ENCODE measurements at regions not wholly inside any gene's neighbourhood (a gene's known extent, or its start where the extent isn't known, plus 50 kb on each side); places are given as distances from the start of the nearest gene placed in this dataset.

DNA sequence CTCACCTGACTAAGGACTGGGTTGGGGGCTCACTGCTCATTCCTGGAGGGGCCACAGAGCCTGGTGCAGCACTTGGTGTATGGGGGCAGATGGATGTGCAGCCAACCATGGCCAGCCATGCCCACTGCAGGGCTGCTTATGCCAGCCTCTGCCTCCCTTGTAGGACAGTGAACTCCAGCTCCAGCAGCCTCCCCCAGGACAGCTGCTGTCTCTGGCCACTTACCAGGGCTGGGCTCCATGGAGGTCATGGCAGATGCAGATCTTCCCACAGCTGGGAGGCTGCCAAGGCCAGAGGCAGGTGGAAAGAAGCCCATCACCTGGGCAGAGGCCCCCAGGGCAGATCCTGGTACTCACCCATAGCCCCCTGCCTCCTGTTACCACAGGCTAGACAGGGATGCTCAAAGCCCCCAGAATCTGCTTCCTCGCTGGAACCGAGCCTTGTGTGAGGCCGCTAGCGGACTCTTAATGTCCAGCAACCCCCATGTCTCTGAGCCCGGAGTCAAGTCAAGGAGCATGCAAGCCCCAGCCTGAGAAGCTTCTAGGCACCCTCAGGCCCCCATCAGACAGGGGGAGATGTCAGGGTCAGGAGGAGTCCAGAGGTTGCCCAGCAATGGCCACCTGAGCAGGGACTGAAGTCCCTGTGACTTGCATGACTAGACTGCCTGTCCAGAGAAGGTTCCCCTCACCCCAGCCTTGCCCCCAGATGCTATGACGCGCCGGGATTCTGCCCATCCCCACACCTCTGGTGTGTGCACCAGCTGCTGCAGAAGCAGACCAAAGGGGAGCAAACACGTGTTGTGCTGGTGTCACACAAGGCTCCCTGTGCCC is 123.6 kb downstream of the TWIST2 start:
- TF ChIP-seq CTCF (conservative IDR thresholded peaks at IDR 0.05; ENCODE audit: low read depth) = no peak
- H3K27ac ChIP-seq = no peak overlapping the region
- DNase-seq (ENCODE audit: low spot score) = no peak
- ChIA-PET CTCF (interaction anchor here (0.6 to 1.1 kb wide), 9 partner anchors 13 to 685 kb away, joined by 3 to 6 read pairs (median 3); no protein-coding TSS in a partner anchor), POLR2A (ENCODE audit: low non-redundant PET) (no interaction called here)

GRCh38 chr2:238972146-238972445 is 124.2 kb downstream of the TWIST2 start:
- CTCF ChIA-PET = interaction anchor here (0.7 to 1.1 kb wide), 2 partner anchors 318 to 686 kb away, joined by 3 to 4 read pairs; no protein-coding TSS in a partner anchor

DNA sequence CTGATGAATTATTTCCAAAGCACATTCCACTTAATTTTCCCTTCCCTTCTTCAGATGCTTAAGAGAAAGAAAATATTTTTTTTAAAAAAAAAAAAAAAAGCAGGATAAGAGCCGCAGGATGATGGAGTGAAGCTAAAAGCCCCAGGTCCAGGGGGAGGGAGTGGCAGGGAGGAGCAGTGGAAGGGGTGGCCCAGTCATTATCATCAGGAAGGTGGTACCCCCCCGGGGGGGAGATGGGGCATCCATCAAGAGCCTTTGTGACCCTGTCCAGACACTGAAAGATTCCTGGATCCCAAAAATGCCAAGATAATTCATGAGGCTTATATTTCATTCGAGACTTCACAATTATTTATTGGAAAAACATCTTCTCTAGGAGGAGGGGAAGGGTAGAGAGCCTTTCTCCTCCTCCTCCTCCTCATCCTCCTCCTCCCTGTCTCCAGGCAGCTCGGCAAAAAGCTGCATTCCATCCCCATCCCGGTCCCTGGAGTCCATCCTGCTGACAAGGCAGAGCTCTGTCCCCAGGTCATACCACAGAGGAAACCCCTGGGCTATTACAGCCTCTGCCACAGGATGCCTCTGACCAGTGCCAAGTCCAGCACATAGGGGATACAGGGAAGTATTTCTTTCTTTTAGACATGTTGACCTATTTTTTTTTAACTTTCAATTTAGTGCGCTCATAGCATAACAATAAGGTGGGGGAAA is 125.3 kb downstream of the TWIST2 start:
- ChIA-PET POLR2A (ENCODE audit: low non-redundant PET) (no interaction called here), CTCF (interaction anchor here (0.6 to 1.1 kb wide), 2 partner anchors 188 to 317 kb away, joined by 4 read pairs; no protein-coding TSS in a partner anchor)
- DNase-seq (ENCODE audit: low spot score) = no peak
- no peak for TF ChIP-seq CTCF (conservative IDR thresholded peaks at IDR 0.05; ENCODE audit: low read depth)
- peak overlapping the region; percentile 27; the same call in 1 of the 2 replicates for H3K27ac ChIP-seq

More at GRCh38 chr2:238972146-238972445, 124.2 kb downstream of the TWIST2 start:
- no peak for DNase-seq (ENCODE audit: low spot score)
- POLR2A ChIA-PET (ENCODE audit: low non-redundant PET) = no interaction called here
- no peak overlapping the region for H3K27ac ChIP-seq
- TF ChIP-seq CTCF (conservative IDR thresholded peaks at IDR 0.05; ENCODE audit: low read depth) = no peak

- CTCF ChIA-PET = interaction anchor here (0.6 kb wide), 1 partner anchor 1303 kb away, joined by 3 read pairs; no protein-coding TSS in a partner anchor
- POLR2A ChIA-PET (ENCODE audit: low non-redundant PET) = no interaction called here
- TF ChIP-seq CTCF (conservative IDR thresholded peaks at IDR 0.05; ENCODE audit: low read depth) = no peak
- H3K27ac ChIP-seq = peak overlapping the region; percentile 71
- DNase-seq (ENCODE audit: low spot score) = peak; percentile 30
Measured at GRCh38 chr2:238974081-238974480, 126.2 kb downstream of the TWIST2 start.

DNA sequence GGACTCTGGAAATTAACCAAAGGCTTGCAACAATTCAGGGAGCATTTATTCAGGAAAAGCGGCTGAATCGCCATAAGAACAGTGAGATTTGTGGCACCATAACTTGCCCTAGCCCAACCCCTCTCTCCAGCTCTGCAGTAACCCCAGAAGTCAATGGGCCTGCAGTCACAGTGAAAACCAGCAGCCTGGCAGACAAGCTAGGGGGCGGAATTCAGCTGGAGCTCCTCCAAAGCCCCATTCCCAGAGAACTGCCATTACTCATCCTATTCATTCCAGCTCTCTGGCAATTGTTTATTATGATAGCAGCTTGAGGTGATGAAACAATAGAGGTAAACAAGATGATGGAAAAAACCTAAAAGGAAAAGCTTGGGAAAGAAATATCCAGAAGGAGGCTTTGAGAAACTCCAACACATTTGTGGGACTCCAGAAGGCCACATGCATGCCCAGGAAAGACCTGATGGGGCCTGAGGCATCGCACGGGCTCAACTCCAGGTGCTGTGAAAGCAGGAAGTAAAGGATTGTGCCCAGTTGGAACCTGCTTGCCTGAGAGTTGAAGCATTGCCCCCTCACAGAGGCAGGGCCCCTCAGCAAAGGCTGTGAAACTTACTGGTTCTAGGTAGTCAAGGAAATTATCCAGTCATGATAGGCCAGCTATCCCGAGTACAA is 126.7 kb downstream of the TWIST2 start:
- peak; percentile 31; the same call in 1 of the 2 replicates for TF ChIP-seq CTCF (conservative IDR thresholded peaks at IDR 0.05; ENCODE audit: low read depth)
- peak overlapping the region; percentile 71 for H3K27ac ChIP-seq
- POLR2A ChIA-PET (ENCODE audit: low non-redundant PET) = interaction anchor here (0.6 kb wide), 1 partner anchor 707 kb away, joined by 3 read pairs; no protein-coding TSS in a partner anchor
- DNase-seq (ENCODE audit: low spot score) = peak; percentile 78
- CTCF ChIA-PET = no interaction called here

DNA sequence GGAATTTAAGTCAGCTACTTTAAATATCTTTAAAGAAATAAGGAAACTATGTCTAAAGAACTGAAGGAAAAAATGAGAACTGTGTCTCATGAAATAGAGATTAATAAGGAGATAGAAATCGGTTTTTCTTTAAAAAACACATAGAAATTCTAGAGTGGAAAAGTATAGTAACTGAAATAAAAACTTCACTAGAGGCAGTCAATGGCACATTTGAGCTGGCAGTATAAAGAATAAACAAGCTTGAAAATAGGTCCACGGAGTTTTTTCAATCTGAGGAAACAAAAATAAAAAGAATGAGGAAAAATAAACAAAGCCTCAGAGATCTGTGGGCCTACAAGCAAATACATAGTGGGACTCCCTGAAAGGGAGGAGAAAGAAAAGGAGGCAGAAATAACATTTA is 127.5 kb downstream of the TWIST2 start:
- POLR2A ChIA-PET (ENCODE audit: low non-redundant PET) = interaction anchor here (0.6 kb wide), 1 partner anchor 708 kb away, joined by 3 read pairs; no protein-coding TSS in a partner anchor
- DNase-seq (ENCODE audit: low spot score) = no peak
- CTCF ChIA-PET = no interaction called here
- TF ChIP-seq CTCF (conservative IDR thresholded peaks at IDR 0.05; ENCODE audit: low read depth) = no peak
- H3K27ac ChIP-seq = no peak overlapping the region

Measured in RWPE1 (cell line).